Hepatocyte (in vitro differentiated cells): ENCODE measurements at regions not wholly inside any gene's neighbourhood (a gene's known extent, or its start where the extent isn't known, plus 50 kb on each side); places are given as distances from the start of the nearest gene placed in this dataset.
"Not testable (repeated sequence)": the region's sequence is repeated elsewhere in the genome, so short reads cannot be mapped to it uniquely, and the experiment has no call there.

ENCODE experiments used
- DNase-seq: peaks from one replicate; pipeline ENCODE4 v3.0.0-alpha.2; 2016; ENCODE audit warnings: low spot score
- H2AFZ ChIP-seq: fragments of 200-600 bp; sonication (generic); 2 replicates; pipeline ENCODE4 v1.6.0; 2016; ENCODE audit warnings: antibody characterized with exemption, mild to moderate bottlenecking
- H3K27ac ChIP-seq: fragments of 200-600 bp; sonication (generic); 2 replicates; pipeline ENCODE4 v1.5.1; 2016; ENCODE audit warnings: mild to moderate bottlenecking
- H3K27me3 ChIP-seq: fragments of 200-600 bp; sonication (generic); 2 replicates; pipeline ENCODE4 v1.6.1; 2016
- H3K36me3 ChIP-seq: fragments of 200-600 bp; sonication (generic); replicated peaks from 2 replicates; pipeline ENCODE4 v1.5.1; 2016; ENCODE audit warnings: low read depth; ENCODE audit not compliant: insufficient read depth
- H3K4me1 ChIP-seq: fragments of 200-600 bp; sonication (generic); 2 replicates; pipeline ENCODE4 v1.5.1; 2016; ENCODE audit warnings: mild to moderate bottlenecking, moderate library complexity; ENCODE audit not compliant: insufficient read depth
- H3K4me2 ChIP-seq: fragments of 200-600 bp; sonication (generic); 2 replicates; pipeline ENCODE4 v1.6.0; 2016
- H3K4me3 ChIP-seq: fragments of 200-600 bp; sonication (generic); 2 replicates; pipeline ENCODE4 v1.5.1; 2016; ENCODE audit warnings: mild to moderate bottlenecking
- H3K79me2 ChIP-seq: fragments of 200-600 bp; sonication (generic); 2 replicates; pipeline ENCODE4 v1.6.0; 2017; ENCODE audit warnings: mild to moderate bottlenecking
- H3K9me2 ChIP-seq: fragments of 200-600 bp; sonication (generic); replicated peaks from 2 replicates; pipeline ENCODE4 v1.6.0; 2017; ENCODE audit warnings: mild to moderate bottlenecking; ENCODE audit not compliant: insufficient read depth
- H3K9me3 ChIP-seq: fragments of 200-600 bp; sonication (generic); 2 replicates; pipeline ENCODE4 v1.5.1; 2016; ENCODE audit warnings: low read depth, mild to moderate bottlenecking
- H4K20me1 ChIP-seq: fragments of 200-600 bp; sonication (generic); 2 replicates; pipeline ENCODE4 v1.6.0; 2016; ENCODE audit warnings: mild to moderate bottlenecking; ENCODE audit not compliant: insufficient read depth, poor library complexity, severe bottlenecking
- CTCF ChIP-seq: fragments of 200-600 bp; sonication (generic); IDR thresholded peaks from 2 replicates; pipeline ENCODE4 v1.5.1; 2016; ENCODE audit warnings: antibody characterized with exemption, mild to moderate bottlenecking; ENCODE audit not compliant: poor library complexity
- EZH2 ChIP-seq: fragments of 200-600 bp; sonication (generic); IDR thresholded peaks from 2 replicates; pipeline ENCODE4 v1.6.1; 2016; ENCODE audit warnings: antibody characterized with exemption, mild to moderate bottlenecking, borderline replicate concordance
- EZH2phosphoT487 ChIP-seq: fragments of 200-600 bp; sonication (generic); IDR thresholded peaks from one replicate; pipeline ENCODE4 v1.6.1; 2018; ENCODE audit warnings: antibody characterized with exemption, mild to moderate bottlenecking, low read depth, moderate library complexity; ENCODE audit not compliant: unreplicated experiment, severe bottlenecking
- WGBS: methylation state at CpG from one replicate; pipeline ENCODE4 v1.1.6; 2016; ENCODE audit warnings: low lambda C conversion rate; ENCODE audit errors: missing lambda C conversion rate; 5-methylcytosine and 5-hydroxymethylcytosine counted together

DNA sequence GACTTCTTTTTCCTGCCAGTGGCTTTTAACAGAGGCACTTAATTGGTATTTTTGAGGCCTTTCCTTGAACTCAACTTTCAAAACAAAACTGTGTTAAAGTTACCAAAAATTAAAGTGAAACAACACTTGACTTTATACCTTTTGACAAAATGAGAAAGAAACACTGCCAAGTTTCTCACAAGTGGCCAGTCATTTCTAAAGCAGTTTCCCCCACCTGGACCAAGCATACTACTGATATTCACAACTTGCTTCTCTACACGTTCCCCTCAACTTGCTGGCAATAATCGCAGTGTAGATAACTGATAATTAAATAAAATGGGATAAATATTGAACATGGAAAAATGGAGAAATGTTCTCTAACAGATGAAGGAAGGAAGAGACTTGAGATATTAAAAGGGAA is 135.7 kb downstream of the TLR4 start:
- no peak overlapping the region for H3K4me3 ChIP-seq
- H4K20me1 ChIP-seq, result no peaks in the 10 kb centered on the region
- H3K4me1 ChIP-seq, result no peaks in the 10 kb centered on the region
- 82% methylated on average over 2 of the region's 2 CpGs for WGBS
- H3K79me2 ChIP-seq, result no peaks in the 10 kb centered on the region
- H2AFZ ChIP-seq, result no peak overlapping the region
- no peaks in the 10 kb centered on the region for H3K9me3 ChIP-seq
- TF ChIP-seq EZH2 (no peak), CTCF (no peak), EZH2phosphoT487 (no peak)
- H3K9me2 ChIP-seq, result no peaks in the 10 kb centered on the region
- DNase-seq, result no peak
- no peaks in the 10 kb centered on the region for H3K36me3 ChIP-seq
- H3K27me3 ChIP-seq, result no peaks in the 10 kb centered on the region
- H3K4me2 ChIP-seq, result no peak overlapping the region
- no peak overlapping the region for H3K27ac ChIP-seq

- not testable (repeated sequence) for H3K27me3 ChIP-seq, H4K20me1 ChIP-seq, H3K9me3 ChIP-seq, H3K79me2 ChIP-seq, H3K4me1 ChIP-seq, H3K9me2 ChIP-seq, H3K4me2 ChIP-seq, DNase-seq, H2AFZ ChIP-seq, H3K4me3 ChIP-seq, H3K27ac ChIP-seq, H3K36me3 ChIP-seq
- WGBS, result 91% methylated on average over 22 of the region's 38 CpGs
Measured at GRCh38 chr9:117851836-117852461, 147.7 kb downstream of the TLR4 start.

GRCh38 chr9:117858561-117858960 is 154.4 kb downstream of the TLR4 start:
- no peaks in the 10 kb centered on the region for H4K20me1 ChIP-seq
- TF ChIP-seq EZH2 (no peak), EZH2phosphoT487 (no peak), CTCF (no peak)
- H3K4me2 ChIP-seq, result no peak overlapping the region
- no peak for DNase-seq
- H3K9me2 ChIP-seq, result no peaks in the 10 kb centered on the region
- H3K4me3 ChIP-seq, result no peak overlapping the region
- no peak overlapping the region for H3K27ac ChIP-seq
- H3K27me3 ChIP-seq, result no peaks in the 10 kb centered on the region
- no peaks in the 10 kb centered on the region for H3K79me2 ChIP-seq
- 48% methylated on average over 4 of the region's 4 CpGs for WGBS
- H3K4me1 ChIP-seq, result no peaks in the 10 kb centered on the region
- H3K9me3 ChIP-seq, result no peaks in the 10 kb centered on the region
- no peaks in the 10 kb centered on the region for H3K36me3 ChIP-seq
- H2AFZ ChIP-seq, result no peak overlapping the region

GRCh38 chr9:117860849-117861248 is 156.6 kb downstream of the TLR4 start:
- H3K4me3 ChIP-seq, result no peak overlapping the region
- H3K4me1 ChIP-seq, result no peaks in the 10 kb centered on the region
- H4K20me1 ChIP-seq, result no peaks in the 10 kb centered on the region
- H3K27ac ChIP-seq, result no peak overlapping the region
- 100% methylated on average over 1 of the region's 1 CpG for WGBS
- no peak for DNase-seq
- H3K36me3 ChIP-seq, result no peaks in the 10 kb centered on the region
- no peaks in the 10 kb centered on the region for H3K79me2 ChIP-seq
- H3K9me2 ChIP-seq, result no peaks in the 10 kb centered on the region
- H3K4me2 ChIP-seq, result no peak overlapping the region
- TF ChIP-seq EZH2 (no peak), CTCF (no peak), EZH2phosphoT487 (no peak)
- H3K27me3 ChIP-seq, result no peaks in the 10 kb centered on the region
- H3K9me3 ChIP-seq, result no peaks in the 10 kb centered on the region
- H2AFZ ChIP-seq, result no peak overlapping the region
